Chondrocyte (in vitro differentiated cells): ENCODE measurements at regions not wholly inside any gene's neighbourhood (a gene's known extent, or its start where the extent isn't known, plus 50 kb on each side); places are given as distances from the start of the nearest gene placed in this dataset.

Experiments used
- DNase-seq: peaks from one replicate; pipeline ENCODE4 v3.0.0; 2021; ENCODE audit warnings: mixed read lengths, low spot score
- H3K27ac Mint-ChIP-seq: one replicate; pipeline ENCODE4 v1.8.0; 2021; ENCODE audit warnings: mild to moderate bottlenecking, moderate library complexity, mixed read lengths; ENCODE audit not compliant: unreplicated experiment
- H3K27me3 Mint-ChIP-seq: 2 replicates; pipeline ENCODE4 v1.8.0; 2021; ENCODE audit warnings: low read depth, mixed read lengths
- H3K36me3 Mint-ChIP-seq: 2 replicates; pipeline ENCODE4 v1.8.0; 2021; ENCODE audit warnings: low read depth, mixed read lengths
- H3K4me1 Mint-ChIP-seq: 2 replicates; pipeline ENCODE4 v1.8.0; 2021; ENCODE audit warnings: low read depth, mild to moderate bottlenecking, mixed read lengths
- H3K4me3 Mint-ChIP-seq: one replicate; pipeline ENCODE4 v1.8.0; 2021; ENCODE audit warnings: mild to moderate bottlenecking, moderate library complexity, mixed read lengths; ENCODE audit not compliant: unreplicated experiment
- H3K9me3 Mint-ChIP-seq: 2 replicates; pipeline ENCODE4 v1.8.0; 2021; ENCODE audit warnings: low read depth, mixed read lengths
- CTCF ChIP-seq: fragments of 200-600 bp; sonication (generic); IDR thresholded peaks from 2 replicates; pipeline ENCODE4 v1.5.0; 2021; ENCODE audit warnings: antibody characterized with exemption, mild to moderate bottlenecking, moderate library complexity

- no peak overlapping the region for H3K4me3 Mint-ChIP-seq
- peaks cover 2% of the 10 kb centered on the region for H3K27me3 Mint-ChIP-seq
- TF ChIP-seq CTCF = no peak
- H3K4me1 Mint-ChIP-seq = no peaks in the 10 kb centered on the region
- H3K9me3 Mint-ChIP-seq = no peaks in the 10 kb centered on the region
- DNase-seq = no peak
- H3K36me3 Mint-ChIP-seq = no peaks in the 10 kb centered on the region
- H3K27ac Mint-ChIP-seq = no peak overlapping the region
These were observed 83.0 kb downstream of the CD164 start for GRCh38 chr6:109299265-109299607.

GRCh38 chr6:109298605-109299264 is 83.5 kb downstream of the CD164 start:
- Mint-ChIP-seq H3K9me3 (no peaks in the 10 kb centered on the region), H3K27me3 (peaks cover 2% of the 10 kb centered on the region), H3K27ac (no peak overlapping the region), H3K4me3 (no peak overlapping the region), H3K4me1 (peaks cover 3% of the 10 kb centered on the region), H3K36me3 (no peaks in the 10 kb centered on the region)
- no peak for DNase-seq
- no peak for TF ChIP-seq CTCF

- DNase-seq = no peak
- H3K27me3 Mint-ChIP-seq = peaks cover 2% of the 10 kb centered on the region
- peaks cover 3% of the 10 kb centered on the region for H3K4me1 Mint-ChIP-seq
- no peaks in the 10 kb centered on the region for H3K36me3 Mint-ChIP-seq
- no peak overlapping the region for H3K4me3 Mint-ChIP-seq
- no peak overlapping the region for H3K27ac Mint-ChIP-seq
- no peak for TF ChIP-seq CTCF
- no peaks in the 10 kb centered on the region for H3K9me3 Mint-ChIP-seq
These were observed 84.7 kb downstream of the CD164 start for GRCh38 chr6:109297406-109298110.

- no peak overlapping the region for H3K4me3 Mint-ChIP-seq
- no peaks in the 10 kb centered on the region for H3K9me3 Mint-ChIP-seq
- H3K27ac Mint-ChIP-seq = no peak overlapping the region
- H3K36me3 Mint-ChIP-seq = no peaks in the 10 kb centered on the region
- no peak for DNase-seq
- no peak for TF ChIP-seq CTCF
- peaks cover 2% of the 10 kb centered on the region for H3K27me3 Mint-ChIP-seq
- peaks cover 3% of the 10 kb centered on the region for H3K4me1 Mint-ChIP-seq
These were observed 85.3 kb downstream of the CD164 start for GRCh38 chr6:109296971-109297372.

- H3K9me3 Mint-ChIP-seq = no peaks in the 10 kb centered on the region
- no peak overlapping the region for H3K4me3 Mint-ChIP-seq
- H3K27ac Mint-ChIP-seq = no peak overlapping the region
These were observed 85.8 kb downstream of the CD164 start for GRCh38 chr6:109296452-109296851.

More at GRCh38 chr6:109296452-109296851, 85.8 kb downstream of the CD164 start:
- Mint-ChIP-seq H3K27me3 (peaks cover 2% of the 10 kb centered on the region), H3K36me3 (no peaks in the 10 kb centered on the region), H3K4me1 (peaks cover 3% of the 10 kb centered on the region)
- no peak for DNase-seq
- no peak for TF ChIP-seq CTCF
